Loucy (cell line): ENCODE measurements at regions not wholly inside any gene's neighbourhood (a gene's known extent, or its start where the extent isn't known, plus 50 kb on each side); places are given as distances from the start of the nearest gene placed in this dataset.
"Not testable (repeated sequence)": the region's sequence is repeated elsewhere in the genome, so short reads cannot be mapped to it uniquely, and the experiment has no call there.

ENCODE experiments used
- CTCF ChIP-seq: fragments of 200-600 bp; sonication (generic); conservative IDR thresholded peaks from 2 replicates; pipeline ENCODE4 v1.5.1; 2014; ENCODE audit warnings: mild to moderate bottlenecking, antibody characterized with exemption, low read length
- EZH2phosphoT487 ChIP-seq: fragments of 200-600 bp; IDR thresholded peaks from 2 replicates; pipeline ENCODE4 v1.6.1; 2018; ENCODE audit warnings: antibody characterized with exemption, mild to moderate bottlenecking, moderate library complexity, borderline replicate concordance

DNA sequence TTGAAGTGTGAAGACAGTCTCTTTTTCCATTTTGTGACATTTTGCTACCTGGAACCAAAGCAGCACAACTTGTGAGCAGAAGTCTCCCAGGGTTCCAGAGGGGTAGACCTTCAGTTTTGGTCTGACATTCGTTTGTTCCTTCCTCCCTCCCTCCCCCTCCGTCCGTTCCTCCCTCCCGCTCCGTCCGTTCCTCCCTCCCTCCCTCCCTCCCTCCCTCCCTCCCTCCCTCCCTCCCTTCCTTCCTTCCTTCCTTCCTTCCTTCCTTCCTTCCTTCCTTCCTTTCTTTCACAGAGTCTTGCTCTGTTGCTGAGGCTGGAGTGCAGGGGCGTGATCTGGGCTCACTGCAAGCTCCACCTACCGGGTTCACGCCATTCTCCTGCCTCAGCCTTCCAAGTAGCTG, 131.2 kb upstream of the MALRD1 start:
- TF ChIP-seq CTCF, EZH2phosphoT487: not testable (repeated sequence)
